GM10248 (cell line): ENCODE measurements at regions not wholly inside any gene's neighbourhood (a gene's known extent, or its start where the extent isn't known, plus 50 kb on each side); places are given as distances from the start of the nearest gene placed in this dataset.

ENCODE experiments used
- CTCF ChIA-PET: fragments of 300-600 bp; sonication (Branson Sonifier 250); formaldehyde crosslinking; extraction: SDS; loops from one replicate; lab custom pipeline; 2021; ENCODE audit warnings: antibody characterized with exemption; lab: Yijun Ruan, JAX
- POLR2A ChIA-PET: fragments of 350-650 bp; sonication (Branson Sonifier 250); formaldehyde crosslinking; extraction: SDS; loops from one replicate; lab custom pipeline; 2020; ENCODE audit warnings: antibody characterized with exemption; lab: Yijun Ruan, JAX
- DNase-seq: peaks from one replicate; pipeline ENCODE4 v3.0.0; 2012; ENCODE audit errors: extremely low spot score
- CTCF ChIP-seq: IDR thresholded peaks from 2 replicates; pipeline ENCODE4 v1.5.1; 2012; ENCODE audit warnings: mild to moderate bottlenecking, low read depth; ENCODE audit errors: extremely low read depth, missing control alignments, control extremely low read depth

GRCh38 chr15:27676647-27677046 lies 422.5 kb downstream of the OCA2 start:
- ChIA-PET CTCF (no interaction called here), POLR2A (no interaction called here)
- TF ChIP-seq CTCF = no peak
- no peak for DNase-seq

GRCh38 chr15:27675571-27675970 lies 423.5 kb downstream of the OCA2 start:
- TF ChIP-seq CTCF = no peak
- ChIA-PET POLR2A (no interaction called here), CTCF (no interaction called here)
- DNase-seq = no peak

GRCh38 chr15:27674826-27675225 lies 424.3 kb downstream of the OCA2 start:
- TF ChIP-seq CTCF = no peak
- CTCF ChIA-PET = no interaction called here
- POLR2A ChIA-PET = no interaction called here
- DNase-seq = no peak

- no peak for DNase-seq
- CTCF ChIA-PET = no interaction called here
- POLR2A ChIA-PET = no interaction called here
- TF ChIP-seq CTCF = no peak
Observed at GRCh38 chr15:27673766-27674445, 425.2 kb downstream of the OCA2 start.

GRCh38 chr15:27672537-27672936 lies 426.6 kb downstream of the OCA2 start:
- CTCF ChIA-PET = no interaction called here
- POLR2A ChIA-PET = no interaction called here
- TF ChIP-seq CTCF = no peak

GRCh38 chr15:27671819-27672437 lies 427.2 kb downstream of the OCA2 start:
- DNase-seq = no peak
- no peak for TF ChIP-seq CTCF
- ChIA-PET POLR2A (no interaction called here), CTCF (no interaction called here)

More at GRCh38 chr15:27672537-27672936, 426.6 kb downstream of the OCA2 start:
- no peak for DNase-seq
